ENCODE measurements at regions not wholly inside any gene's neighbourhood (a gene's known extent, or its start where the extent isn't known, plus 50 kb on each side); places are given as distances from the start of the nearest gene placed in this dataset.

DNA sequence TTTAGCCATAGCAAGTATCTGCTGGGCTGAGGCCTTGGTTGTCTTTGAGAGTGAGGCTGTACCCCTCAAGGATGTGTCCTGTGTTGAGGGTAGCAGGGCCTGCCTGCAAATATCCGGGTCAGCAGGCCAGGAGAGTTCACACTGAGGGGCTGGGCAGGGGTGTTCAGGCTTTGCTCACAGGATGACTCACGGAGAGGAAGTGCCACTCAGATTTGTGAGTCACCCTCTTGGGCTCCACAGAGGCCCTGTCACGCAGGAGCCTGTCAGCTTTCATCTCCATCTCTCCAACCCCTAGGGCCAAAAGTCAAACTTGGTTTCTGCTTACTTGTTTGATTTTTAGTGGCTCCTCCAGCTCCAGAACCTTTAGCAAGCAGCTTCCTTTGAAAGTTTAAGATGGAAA, 211.5 kb downstream of the SEC61B start:
- TF ChIP-seq, protein P1, sequence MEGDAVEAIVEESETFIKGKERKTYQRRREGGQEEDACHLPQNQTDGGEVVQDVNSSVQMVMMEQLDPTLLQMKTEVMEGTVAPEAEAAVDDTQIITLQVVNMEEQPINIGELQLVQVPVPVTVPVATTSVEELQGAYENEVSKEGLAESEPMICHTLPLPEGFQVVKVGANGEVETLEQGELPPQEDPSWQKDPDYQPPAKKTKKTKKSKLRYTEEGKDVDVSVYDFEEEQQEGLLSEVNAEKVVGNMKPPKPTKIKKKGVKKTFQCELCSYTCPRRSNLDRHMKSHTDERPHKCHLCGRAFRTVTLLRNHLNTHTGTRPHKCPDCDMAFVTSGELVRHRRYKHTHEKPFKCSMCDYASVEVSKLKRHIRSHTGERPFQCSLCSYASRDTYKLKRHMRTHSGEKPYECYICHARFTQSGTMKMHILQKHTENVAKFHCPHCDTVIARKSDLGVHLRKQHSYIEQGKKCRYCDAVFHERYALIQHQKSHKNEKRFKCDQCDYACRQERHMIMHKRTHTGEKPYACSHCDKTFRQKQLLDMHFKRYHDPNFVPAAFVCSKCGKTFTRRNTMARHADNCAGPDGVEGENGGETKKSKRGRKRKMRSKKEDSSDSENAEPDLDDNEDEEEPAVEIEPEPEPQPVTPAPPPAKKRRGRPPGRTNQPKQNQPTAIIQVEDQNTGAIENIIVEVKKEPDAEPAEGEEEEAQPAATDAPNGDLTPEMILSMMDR (conservative IDR thresholded peaks at IDR 0.05; ENCODE audit: low read length) = no peak
- TF ChIP-seq EZH2phosphoT487 (IDR thresholded peaks at IDR 0.05; ENCODE audit: borderline replicate concordance) = no peak
